PC-3 (cell line): ENCODE measurements at regions not wholly inside any gene's neighbourhood (a gene's known extent, or its start where the extent isn't known, plus 50 kb on each side); places are given as distances from the start of the nearest gene placed in this dataset.
"Not testable (repeated sequence)": the region's sequence is repeated elsewhere in the genome, so short reads cannot be mapped to it uniquely, and the experiment has no call there.

ENCODE experiments used
- EZH2 ChIP-seq: fragments of 300-600 bp; sonication (generic); IDR thresholded peaks from one replicate; pipeline ENCODE4 v1.6.1; 2017; ENCODE audit warnings: antibody characterized with exemption, mild to moderate bottlenecking, low read length; ENCODE audit not compliant: unreplicated experiment
- TF ChIP-seq, protein P1 (sequence below): fragments of 300-600 bp; sonication (generic); conservative IDR thresholded peaks from 2 replicates; pipeline ENCODE4 v1.5.1; 2017; ENCODE audit warnings: antibody characterized with exemption, low read depth, mild to moderate bottlenecking, low read length

DNA sequence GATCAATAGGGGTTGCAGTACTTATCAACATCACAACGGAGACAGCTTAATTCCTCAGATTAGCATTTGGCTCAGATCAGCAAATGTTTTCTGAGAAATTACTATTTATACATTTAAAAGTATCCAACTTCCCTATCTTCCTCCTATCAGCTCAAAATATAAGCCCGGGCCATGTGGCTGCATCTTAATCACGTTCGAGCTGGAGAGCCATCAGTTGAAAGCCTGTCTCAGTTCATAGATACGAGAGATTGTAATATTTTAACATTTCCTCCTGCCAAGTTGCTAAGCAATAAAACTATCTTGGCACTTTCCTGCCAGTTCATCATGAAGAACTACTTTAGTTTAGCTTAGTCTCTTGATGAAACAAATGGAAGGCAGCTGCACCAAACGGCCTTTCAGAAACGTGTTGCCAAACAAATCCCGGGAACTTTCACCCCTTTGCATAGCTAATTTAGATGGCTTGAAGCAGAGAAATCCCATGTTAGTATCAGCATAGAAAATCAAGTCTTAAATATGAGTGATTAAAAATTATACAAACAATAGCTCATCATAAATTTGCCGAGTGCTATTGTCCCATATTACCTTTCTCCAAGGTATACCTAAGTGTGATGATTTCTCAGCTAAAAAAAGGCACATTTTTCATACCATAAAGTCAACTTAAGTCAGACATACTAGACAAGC is 82.3 kb upstream of the BDP1 start:
- TF ChIP-seq, protein P1, sequence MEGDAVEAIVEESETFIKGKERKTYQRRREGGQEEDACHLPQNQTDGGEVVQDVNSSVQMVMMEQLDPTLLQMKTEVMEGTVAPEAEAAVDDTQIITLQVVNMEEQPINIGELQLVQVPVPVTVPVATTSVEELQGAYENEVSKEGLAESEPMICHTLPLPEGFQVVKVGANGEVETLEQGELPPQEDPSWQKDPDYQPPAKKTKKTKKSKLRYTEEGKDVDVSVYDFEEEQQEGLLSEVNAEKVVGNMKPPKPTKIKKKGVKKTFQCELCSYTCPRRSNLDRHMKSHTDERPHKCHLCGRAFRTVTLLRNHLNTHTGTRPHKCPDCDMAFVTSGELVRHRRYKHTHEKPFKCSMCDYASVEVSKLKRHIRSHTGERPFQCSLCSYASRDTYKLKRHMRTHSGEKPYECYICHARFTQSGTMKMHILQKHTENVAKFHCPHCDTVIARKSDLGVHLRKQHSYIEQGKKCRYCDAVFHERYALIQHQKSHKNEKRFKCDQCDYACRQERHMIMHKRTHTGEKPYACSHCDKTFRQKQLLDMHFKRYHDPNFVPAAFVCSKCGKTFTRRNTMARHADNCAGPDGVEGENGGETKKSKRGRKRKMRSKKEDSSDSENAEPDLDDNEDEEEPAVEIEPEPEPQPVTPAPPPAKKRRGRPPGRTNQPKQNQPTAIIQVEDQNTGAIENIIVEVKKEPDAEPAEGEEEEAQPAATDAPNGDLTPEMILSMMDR: not testable (repeated sequence)
- not testable (repeated sequence) for TF ChIP-seq EZH2
